ENCODE measurements at regions not wholly inside any gene's neighbourhood (a gene's known extent, or its start where the extent isn't known, plus 50 kb on each side); places are given as distances from the start of the nearest gene placed in this dataset.

DNA sequence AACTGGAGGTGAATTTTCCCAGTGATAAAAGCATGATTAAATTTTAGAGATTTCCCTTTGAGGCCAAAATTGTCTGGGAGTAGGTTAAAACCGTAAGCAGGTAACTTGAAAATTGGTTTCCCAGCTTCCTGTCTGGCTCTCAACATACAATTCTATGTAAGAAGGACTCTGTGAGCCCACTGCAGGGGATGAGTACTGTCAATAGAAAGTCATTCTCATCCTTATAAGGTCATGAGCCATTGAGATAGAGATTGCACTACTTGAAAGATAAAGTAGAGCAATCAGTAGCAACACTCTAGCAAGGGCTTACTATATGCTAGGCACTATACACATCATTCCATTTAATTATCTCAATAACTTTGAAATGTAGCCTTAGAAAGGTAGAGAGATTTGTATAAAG is 225.6 kb upstream of the HMGA2 start:
- no peak for DNase-seq (ENCODE audit: low spot score)

DNA sequence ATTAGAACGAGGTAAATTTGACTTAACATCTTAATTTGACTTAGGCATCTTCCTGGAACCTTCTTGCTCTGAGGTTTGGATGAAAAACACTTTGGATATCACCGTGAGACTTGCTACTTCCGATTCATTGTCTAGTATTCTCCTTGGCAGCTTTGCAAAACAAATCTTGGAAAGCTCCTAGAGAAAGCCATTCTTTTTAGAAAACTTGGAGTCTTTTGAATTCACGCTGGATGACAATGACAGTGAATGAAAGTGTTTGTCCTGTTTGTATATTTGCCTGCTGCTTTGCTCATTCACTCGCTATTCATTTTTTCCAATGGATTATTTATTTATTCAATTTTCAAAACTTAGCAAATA is 222.1 kb upstream of the HMGA2 start:
- no peak for DNase-seq (ENCODE audit: low spot score)

DNA sequence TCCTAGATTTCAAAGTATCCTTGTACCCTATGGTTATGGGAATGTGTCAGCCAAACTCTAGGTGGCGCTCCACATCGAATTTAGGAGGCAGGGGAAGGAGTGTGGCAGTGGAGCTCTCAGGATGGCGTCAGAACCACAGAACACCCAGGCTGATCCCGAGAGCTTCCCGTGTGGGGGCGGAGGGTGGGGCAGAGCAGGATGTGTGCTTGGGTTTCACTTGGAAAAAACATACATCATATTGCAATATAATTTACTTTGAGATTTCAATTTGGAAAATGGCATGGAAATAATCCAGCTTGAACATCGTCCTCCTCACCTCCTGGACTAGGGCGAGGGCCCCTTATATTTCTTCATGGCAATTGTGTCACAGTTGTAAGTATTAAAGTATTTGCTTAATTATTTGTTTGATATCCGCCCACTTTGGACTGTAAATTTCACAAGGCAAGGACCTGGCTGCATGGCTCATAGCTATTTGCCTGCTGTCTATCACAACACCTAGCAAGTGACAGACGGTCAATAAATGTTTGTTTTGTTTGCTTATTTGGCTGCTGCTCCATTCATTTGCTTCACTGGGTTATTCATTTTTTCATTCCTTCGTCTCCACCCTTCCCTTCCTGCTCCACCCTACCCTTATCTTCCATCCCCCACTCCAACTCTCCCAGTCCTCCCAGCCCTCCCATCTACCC is 221.5 kb upstream of the HMGA2 start:
- peak; percentile 92 for DNase-seq (ENCODE audit: low spot score)

DNA sequence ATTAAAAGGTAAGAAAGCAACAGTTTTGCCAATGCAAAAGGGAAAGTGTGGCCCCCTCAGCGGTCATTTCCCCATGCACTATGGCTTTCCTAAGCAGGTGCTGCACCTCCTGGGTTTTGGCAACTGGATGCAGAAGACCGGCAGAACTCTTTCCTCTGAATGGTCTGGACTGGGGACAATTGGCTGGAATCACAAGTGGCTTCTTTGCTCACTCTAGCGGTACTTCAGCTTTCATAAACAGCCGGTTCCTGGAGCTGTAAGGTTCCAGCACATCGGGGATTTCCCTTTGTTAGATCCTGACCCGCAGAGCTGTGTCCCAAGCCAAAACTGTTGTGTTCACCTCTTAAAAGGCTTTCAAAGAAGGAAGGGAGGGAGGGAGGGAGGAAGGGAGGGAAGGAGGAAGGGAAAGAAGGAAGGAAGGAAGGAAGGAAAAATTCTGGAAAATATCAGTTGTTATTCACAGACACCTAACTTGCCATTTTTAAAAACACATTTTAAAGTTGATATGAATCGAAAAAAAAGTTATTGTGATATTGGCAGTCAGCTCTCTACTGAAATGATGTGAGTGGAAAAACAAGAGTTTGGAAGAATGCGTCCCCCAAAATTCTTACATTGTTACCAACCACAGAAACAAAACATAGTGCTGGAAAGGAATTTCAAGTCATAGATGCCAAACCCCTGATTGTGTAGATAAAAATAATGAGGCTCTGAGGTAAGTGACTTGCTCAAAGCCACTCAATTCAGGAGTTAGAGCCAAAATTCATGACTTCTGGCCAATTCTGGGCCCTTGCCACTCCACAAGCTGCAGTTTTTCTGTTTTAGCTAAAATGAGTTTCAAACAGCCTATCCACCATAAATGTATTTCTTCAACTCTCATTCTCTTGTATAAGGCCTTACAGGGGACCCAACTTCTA is 220.6 kb upstream of the HMGA2 start:
- peak; percentile 70 for DNase-seq (ENCODE audit: low spot score)

DNA sequence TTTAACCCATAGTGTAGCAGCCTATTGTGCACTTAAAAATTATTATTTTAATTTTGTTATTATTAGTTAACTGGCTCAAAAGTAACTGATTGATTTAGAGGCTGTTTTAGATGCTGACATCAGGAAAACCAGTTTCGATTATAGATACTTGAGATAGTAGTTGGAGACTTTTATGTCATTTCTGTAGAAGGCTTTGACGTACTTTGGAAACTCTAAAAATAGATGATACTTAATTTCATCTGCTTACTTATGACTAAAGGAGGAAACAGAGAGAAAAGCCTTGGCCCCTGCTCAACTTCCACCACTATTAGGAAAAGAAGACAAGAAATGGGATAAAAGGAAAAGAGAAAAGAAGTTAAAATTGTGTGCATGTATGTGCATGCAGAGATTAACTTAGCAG is 219.3 kb upstream of the HMGA2 start:
- DNase-seq (ENCODE audit: low spot score), result no peak

DNA sequence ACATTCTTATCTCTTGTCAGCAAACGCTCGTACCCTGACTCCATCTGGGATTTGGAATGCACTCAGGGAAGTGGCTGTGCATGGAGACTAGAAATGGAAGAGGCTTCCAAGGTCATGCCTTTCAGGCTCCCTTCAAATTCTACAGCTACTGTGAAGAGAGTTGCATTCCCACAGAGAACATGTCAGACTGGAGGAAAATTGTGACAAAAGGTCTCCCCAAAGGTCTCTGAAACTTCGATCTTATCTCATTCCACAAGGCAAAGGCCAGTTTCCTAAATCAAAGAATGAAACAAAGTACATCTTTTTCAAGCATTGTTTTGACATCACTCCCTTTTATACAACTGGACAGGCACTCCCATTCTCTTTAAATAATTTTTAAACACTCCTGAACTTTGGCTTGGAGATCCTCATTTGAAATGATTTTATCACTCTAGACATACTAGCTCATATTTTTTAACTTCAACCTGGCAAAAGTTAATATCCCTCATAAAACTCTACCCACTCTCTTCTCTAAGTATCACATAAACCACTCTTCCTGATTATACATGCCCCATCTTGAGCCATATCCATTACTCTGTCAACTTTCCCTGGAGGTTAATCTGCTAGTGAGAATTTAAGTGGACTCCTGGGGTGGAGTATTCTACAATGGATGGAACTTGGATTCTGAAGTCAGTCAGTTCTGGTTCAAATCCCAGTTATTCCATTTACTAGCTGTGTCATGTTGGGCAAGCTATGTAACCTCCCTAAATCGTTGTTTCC is 218.1 kb upstream of the HMGA2 start:
- no peak for DNase-seq (ENCODE audit: low spot score)

DNA sequence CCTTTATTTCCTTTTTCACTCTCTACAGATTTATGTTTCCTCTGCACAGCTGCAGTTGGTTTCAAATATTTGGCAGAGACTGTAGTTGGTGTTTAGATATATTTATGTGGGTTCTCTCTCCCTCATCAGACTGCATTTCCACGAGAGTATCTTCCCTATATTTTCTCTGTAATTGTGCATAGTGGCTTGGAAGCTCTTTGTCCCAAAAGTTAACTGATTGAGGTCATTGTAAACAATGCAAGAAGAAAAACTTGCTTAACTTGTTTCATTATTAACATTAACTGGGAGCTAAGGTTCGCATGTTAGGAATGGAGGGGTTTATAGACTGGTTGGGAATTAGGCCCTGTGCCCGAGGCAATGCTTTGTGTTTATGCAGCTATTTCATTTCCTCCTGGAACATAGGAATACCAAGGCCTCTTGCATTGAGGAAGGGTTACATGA is 216.9 kb upstream of the HMGA2 start:
- no peak for DNase-seq (ENCODE audit: low spot score)

DNA sequence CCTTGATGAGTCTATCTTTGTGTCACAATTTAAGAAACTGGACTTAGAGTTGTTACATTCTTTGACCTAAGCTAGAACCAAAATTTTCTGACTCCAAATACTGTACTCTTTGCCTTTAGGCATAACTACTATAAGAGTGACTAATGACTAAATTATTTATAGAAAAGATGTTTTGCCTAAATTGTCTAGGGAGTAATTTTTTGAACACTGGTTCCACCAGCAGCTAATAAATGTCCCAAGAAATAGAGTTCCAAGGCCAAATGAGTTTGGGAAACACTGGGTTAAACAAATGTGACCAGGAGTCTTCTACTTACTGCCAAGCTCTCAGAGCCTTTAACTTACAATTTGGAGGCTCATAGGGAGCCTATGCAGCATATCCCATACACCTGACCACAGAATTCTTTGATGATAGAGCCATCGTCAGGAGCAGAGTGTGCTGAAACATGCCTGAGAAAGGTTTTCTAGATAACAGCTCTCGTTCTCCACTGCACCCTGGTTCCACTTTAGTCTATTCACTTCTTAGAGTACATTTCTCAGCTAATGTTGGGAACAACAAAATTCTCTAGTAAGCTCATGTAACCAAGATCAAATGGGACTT is 215.9 kb upstream of the HMGA2 start:
- DNase-seq (ENCODE audit: low spot score), result no peak

DNA sequence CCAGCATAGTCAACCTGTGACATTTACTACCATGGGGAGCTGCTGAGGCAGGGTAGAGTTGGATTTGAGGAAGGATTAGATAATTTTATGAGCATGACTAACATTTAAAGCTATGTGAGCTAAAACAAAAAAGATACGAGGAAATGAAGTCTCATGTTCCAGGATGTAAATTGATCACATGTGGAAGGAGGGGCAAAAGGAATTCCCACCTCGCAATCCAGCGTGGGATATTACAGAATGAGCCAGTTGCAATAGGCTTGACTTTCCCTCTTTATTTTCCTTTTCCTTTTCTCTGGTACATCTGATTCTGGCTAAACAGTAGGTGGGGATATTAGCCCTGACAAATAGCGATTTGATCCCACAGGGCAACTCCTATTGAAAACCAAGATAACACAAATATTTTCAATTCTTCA is 214.9 kb upstream of the HMGA2 start:
- peak; percentile 45 for DNase-seq (ENCODE audit: low spot score)

DNA sequence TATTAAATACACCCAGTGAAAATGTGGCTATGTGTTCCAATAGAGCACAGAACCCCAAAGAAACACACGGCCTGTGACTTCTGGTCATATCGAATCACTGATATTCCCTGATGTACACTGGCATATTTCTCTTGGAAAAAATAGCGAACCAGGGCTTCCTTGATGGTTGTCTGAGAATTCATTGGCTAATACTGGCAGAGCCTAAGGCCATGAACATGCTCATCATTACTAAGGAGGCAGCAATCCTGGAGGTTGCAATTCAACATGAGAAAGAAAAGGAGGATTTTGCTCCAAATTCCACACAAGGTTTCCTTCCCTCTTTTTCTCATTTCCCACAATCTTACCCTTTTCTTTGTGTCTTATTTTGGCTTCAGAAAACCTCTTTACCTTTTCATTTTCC is 212.9 kb upstream of the HMGA2 start:
- DNase-seq (ENCODE audit: low spot score), result no peak

DNA sequence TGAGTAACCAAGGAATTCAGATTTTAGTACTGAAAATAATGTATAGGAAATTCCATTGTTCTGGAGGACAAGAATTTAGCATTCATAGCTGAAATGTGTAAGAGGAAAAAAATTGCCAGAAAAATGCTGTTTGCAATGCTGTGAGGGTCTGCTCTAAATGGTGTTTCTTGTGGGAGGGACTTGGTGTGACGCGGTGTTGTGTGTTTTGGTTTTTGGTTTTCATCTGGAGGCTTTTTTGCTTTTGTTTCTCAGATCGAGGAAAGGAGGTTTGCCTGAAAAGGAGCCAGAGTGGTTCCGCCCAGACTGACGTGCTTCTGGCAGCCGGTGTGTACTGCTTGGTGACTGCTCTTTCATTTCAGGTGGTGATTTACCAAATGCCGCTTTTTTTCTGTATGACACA is 211.8 kb upstream of the HMGA2 start:
- DNase-seq (ENCODE audit: low spot score), result no peak

DNA sequence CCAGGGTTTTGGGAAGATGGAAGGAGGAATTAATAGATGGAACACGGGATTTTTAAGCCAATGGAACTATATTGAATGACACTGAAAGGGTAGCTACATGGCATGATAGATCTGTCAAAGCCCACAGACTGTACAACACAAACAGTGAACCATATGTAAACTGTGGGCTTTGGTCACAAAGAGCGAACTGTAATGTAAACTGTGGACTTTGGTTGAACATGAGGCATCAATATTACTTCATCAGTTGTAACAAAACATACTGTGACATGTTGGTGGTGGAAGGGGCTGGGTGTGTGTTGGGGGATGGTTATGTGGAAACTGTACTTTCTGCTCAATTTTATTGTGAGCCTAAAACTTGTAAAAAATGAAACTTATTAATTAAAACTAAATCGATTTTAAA is 210.6 kb upstream of the HMGA2 start:
- DNase-seq (ENCODE audit: low spot score), result no peak

DNA sequence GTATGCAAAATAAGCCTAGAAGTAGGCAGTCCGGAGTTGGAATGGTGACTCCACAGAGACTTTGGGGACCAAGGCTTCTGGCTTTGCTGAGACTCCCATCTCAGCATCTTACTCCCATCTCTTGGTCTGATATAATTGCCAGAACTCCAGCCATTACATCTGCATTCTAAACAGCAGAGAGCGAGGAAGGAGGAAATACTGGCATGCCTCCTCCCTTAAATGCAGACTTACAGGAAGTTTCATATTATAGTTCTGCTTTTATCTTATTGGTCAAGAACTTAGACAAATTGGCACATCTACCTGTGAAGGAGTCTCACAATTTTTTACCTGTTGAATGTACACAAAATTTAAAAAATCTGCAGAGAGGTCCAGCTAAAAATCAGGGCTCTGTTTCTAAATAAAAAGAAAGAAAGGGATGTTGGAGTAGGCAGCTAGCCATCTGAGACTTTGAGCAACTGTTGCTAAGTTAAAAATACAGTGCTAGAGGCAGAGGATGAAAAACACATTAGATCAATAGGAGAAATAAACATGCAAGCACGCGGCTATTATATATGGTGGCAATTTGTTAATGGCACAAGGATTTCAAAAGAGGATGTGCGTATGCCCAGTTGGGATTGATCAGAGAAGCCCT is 209.9 kb upstream of the HMGA2 start:
- no peak for DNase-seq (ENCODE audit: low spot score)

DNA sequence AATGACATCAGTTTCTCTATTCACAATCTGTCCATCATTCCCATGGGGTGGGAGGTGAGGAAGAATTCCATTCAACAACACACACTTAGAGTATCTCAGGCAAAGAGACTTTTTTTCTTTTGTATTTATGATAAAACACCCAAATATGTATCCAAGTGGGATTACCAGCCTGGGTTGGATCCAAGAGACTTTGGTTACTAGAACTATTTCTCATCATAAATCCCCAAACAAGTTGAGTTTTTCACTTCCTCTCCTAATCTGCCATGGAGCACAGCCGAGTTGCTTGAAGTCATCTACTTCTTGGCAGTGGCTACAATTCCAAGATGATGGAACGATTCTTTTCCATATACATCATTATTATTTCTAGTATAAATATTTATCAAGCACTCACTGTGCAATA is 209.2 kb upstream of the HMGA2 start:
- DNase-seq (ENCODE audit: low spot score), result no peak

DNA sequence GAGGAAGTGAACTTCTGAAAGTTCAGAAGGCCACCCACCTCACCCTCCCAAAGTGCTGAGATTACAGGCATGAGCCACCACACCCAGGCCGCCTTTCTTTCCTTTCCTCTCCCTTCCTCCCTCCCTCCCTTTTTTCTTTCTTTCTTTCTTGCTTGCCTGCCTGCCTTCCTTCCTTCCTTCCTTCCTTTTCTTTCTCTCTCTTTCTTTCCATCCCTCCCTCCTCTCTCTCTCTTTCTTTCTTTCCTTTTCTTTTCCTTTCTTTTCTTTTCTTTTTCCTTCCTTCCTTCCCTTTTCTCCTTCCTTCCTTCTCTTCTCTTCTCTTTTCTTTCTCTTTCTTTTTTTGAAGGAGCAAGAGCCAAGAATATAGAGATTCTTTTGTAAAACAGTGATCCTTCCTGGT is 208.3 kb upstream of the HMGA2 start:
- DNase-seq (ENCODE audit: low spot score), result no peak

DNA sequence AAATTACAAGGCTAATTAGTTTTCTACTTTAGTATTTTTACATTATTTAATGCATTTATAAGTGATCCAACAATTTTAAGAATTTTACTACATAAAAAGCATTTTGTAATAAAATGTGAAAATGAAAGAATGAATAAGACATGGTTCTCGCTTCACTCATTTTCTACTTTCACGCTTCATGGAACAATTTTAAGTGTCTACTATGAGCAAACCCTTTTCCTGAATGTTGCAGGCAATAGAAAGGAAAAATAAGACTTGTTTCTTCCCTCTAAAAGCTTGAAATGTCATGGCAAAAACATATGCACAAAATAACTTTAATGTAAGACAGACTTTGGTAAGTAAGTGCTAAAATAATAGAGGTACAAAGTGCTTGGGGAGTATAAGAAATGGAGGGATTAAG is 205.7 kb upstream of the HMGA2 start:
- DNase-seq (ENCODE audit: low spot score), result no peak

DNA sequence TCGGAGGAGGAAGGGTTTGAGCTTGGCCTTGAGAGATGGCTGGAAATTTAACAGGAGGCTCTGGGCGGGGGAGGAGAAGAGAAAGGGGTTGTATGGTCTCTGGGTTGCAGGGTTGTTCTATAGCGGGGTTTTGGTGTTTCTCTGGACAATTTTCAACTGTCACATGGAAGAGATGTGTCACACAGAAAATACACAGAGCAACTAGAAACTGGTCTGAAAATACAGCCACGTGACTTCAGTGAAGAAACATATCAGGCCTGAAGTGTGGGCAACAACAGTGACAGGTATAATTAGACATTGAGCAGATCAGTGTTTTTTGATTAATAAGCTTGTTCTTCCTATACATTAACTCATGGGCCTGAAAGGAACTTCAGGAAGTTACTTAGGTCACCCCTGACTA is 205.3 kb upstream of the HMGA2 start:
- no peak for DNase-seq (ENCODE audit: low spot score)

DNA sequence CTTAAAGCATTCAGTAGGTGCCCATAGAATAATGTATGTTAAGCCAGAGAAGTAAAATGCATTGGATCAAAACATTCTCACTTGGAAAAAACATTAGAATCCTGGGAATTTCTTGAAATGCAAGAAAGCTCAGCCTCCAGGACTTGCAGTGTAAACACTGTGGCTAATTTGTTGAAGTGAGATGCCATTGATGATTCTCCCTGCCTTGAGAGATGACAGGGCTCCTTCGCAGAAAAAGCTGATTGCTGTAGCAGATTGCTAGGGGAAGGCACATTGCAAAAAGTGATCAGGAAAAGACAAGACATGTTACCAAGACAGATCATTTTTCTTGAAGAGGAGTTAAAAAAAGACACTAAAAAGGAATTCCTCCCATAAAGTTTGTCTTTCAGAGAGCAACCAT is 204.2 kb upstream of the HMGA2 start:
- no peak for DNase-seq (ENCODE audit: low spot score)

DNA sequence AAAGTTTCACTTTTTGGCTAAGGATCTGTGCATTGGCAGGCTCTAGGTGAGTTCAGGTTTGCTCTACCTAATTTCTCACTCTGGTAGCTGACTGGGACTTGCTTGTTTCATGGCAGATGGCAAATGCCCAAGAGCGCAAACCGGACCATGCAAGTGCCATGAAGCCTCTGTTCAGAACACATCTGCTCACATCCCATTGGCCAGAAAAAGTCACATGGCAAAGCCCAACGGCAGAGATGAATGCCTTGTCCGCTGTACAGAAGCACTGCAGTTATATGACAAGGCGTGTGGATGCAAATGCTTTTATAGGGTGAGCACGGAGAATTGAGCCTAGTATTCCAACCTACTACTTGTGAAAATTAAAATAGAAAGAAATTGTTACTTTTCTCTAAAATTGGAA is 202.2 kb upstream of the HMGA2 start:
- DNase-seq (ENCODE audit: low spot score), result no peak

DNA sequence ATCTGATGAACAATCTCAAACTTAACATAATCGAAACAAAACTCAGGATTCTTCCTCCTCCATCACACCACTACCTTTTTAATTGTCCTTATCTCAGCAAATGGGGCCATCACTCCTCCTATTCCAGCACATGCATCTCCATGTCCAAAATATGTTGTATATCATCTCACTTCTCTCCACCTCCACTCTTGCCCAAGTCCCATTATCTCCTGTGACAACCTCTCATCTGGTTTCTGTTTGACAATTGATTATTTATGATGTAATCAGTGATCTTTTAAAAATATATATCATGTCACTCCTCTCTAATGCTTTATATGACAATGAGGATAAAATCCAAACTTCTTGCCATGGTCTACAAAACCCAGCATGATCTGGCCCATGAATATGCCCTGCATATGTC is 200.8 kb upstream of the HMGA2 start:
- no peak for DNase-seq (ENCODE audit: low spot score)

DNA sequence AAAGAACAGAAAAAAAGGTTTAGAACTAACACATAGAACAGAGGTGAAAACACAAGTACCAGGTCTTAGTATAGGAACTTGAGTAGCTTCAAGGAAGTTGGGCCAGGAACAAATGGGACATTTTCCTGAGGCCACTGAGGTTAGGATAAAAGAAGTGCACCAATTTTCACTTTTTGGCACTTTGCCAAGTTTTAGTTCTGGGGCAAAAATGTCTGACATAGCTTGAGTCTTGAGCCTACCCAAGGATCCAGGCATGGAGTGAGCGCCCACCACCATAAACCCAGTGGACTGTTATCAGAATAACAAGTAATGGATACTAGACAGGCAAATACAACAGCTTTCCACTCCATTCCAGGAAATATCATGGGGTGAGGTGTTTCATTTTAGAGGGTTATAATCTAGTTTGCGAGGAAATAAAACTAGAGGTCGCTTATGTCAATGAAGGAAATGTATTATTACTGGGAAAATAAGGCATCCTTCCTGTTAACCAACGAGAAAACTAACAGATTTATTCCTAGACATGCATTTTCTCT is 199.7 kb upstream of the HMGA2 start:
- no peak for DNase-seq (ENCODE audit: low spot score)

DNA sequence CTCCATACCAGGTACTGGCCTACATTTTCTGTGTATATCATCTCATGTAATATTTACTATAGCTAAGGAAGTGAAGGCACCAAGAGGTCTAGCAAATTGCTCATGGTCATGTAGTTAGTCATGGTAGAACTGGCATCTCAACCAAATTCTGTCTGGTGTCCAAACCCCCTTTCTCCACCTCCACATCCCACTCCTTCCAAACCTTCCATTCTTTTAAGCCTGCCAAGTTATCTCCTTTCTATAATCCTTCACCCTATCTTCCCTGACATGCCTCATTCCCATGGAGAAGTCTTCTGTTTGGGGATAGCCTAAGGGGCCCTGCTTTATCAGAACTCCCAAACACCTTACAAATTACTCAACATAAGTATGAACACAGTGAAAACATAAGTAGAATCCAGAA is 196.2 kb upstream of the HMGA2 start:
- DNase-seq (ENCODE audit: low spot score), result no peak

Data from COLO829 (cell line).